Mesenteric fat pad (tissue), 1 donor: ENCODE measurements at regions not wholly inside any gene's neighbourhood (a gene's known extent, or its start where the extent isn't known, plus 50 kb on each side); places are given as distances from the start of the nearest gene placed in this dataset.

ENCODE experiments used
- DNase-seq: peaks from one replicate; pipeline ENCODE4 v3.0.0-alpha.2; 2020; ENCODE audit warnings: low spot score
- donor health status: DM: yes; HTN: yes; CAD: no.

DNA sequence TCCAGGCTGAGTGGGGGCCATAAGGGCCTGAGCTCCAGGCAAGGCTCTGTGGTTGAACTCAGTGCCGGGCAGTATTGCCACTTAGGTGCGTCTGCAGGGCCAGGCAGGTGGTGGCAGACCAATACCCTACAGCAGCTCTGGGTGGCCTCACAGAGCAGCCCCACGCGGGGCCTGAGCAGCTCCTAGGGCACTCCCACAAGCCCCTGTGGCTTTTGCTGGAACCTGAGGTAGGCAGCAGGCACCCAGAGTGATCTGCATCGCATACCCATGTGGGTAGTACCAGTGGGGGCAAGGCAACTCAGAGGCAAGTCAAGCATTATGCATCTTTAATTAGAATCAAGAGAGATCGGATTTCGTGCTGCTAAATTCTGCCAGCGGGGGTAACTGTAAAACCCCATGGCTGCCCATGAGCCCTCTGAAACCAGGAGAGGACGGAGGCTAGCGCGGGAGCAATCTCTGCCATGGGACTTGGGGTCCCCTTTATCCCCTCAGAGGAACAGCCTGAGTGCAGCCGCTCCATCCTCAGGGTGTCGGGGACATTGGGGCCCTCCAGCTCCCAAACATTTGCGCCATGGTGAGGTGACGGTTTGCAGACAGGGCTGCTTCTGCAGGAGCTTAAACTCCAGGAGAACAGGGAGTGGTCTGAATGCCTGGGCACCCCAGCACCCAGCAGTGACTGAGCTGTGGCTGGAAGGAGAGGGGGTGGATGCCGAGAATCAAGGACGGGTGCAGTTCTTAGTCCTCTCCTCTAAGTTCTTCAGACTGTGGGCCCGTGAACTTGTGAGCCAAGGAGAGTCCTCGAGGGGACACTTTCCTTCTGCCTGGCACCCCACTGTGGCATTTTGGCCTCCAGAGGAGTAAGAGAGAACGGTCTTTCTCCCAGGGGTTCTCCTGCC, 62.4 kb upstream of the PCSK6 start:
- DNase-seq, result peak; percentile 68

DNA sequence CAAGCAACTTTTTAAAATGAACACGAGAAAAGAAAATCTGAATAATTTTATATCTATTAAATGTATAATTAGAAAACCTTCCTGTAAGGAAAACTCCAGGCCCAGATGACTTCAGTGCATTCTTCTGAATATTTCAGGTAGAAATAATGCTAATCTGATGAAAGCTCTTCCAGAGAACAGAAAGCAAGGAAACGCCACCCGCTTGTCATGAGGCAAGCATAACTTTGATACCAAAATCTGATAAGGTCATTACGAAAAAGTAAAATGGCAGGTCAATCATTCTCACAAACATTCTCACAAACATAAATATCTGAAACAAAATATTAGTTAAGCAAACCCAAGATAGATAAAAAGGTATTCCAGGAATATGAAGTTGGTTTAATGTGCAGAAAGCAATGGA, 60.6 kb upstream of the PCSK6 start:
- DNase-seq, result no peak

- DNase-seq, result peak; percentile 71
Observed at GRCh38 chr15:101549647-101550046, 60.1 kb upstream of the PCSK6 start.

- DNase-seq, result no peak
Observed at GRCh38 chr15:101547737-101548136, 58.2 kb upstream of the PCSK6 start.

DNA sequence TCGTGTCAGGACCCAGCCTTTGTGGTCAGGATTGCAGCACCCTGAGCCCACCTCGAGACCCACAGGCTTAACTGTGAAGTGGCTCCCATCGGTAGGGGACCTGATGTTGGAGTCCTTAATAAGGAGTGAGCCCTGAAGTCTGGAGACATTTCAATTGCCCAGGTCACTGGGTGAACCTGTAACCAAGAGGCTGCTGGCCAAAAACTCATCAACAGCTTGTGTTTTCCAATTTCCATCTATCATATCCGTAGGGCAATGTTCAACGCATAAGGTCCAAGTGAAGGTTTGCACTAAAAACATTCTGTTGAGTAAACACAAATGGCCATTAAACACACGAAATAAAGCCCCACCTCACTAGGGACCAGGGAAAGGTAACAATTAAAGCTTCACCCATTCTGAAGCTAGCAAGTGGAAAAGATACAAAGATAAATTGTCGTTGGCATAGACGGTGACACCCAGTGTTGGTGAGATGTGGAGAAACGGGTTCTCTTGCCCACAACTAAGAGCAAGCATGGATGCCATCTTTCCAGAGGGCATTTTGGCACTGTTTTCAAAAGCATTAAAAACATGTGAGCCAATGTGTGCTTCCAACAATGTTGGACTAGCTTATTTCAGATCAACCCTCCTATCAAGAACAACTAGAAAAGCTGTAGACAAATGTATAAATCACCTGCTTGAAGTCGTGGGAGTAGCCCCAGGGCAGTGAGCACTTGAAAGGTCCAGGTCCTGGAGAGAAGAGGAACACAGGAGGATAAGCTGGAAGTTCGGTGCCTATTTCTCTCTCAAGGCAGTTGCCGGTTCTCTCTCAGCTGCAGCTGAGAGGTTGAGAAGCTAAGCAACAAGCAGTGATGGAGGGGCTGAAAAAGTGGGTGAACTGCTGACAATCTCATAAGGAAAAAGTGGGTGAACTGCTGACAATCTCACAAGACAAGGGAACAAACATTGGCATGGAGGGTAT, 56.3 kb upstream of the PCSK6 start:
- DNase-seq, result no peak

- DNase-seq, result no peak
Observed at GRCh38 chr15:101544613-101544945, 55.1 kb upstream of the PCSK6 start.

- peak; percentile 79 for DNase-seq
Observed at GRCh38 chr15:101543926-101544612, 54.6 kb upstream of the PCSK6 start.

GRCh38 chr15:101543431-101543830, 53.9 kb upstream of the PCSK6 start:
- peak; percentile 30 for DNase-seq

- DNase-seq, result peak; percentile 72
Observed at GRCh38 chr15:101543026-101543390, 53.5 kb upstream of the PCSK6 start.

GRCh38 chr15:101542306-101543025, 53.0 kb upstream of the PCSK6 start:
- peak; percentile 90 for DNase-seq

DNA sequence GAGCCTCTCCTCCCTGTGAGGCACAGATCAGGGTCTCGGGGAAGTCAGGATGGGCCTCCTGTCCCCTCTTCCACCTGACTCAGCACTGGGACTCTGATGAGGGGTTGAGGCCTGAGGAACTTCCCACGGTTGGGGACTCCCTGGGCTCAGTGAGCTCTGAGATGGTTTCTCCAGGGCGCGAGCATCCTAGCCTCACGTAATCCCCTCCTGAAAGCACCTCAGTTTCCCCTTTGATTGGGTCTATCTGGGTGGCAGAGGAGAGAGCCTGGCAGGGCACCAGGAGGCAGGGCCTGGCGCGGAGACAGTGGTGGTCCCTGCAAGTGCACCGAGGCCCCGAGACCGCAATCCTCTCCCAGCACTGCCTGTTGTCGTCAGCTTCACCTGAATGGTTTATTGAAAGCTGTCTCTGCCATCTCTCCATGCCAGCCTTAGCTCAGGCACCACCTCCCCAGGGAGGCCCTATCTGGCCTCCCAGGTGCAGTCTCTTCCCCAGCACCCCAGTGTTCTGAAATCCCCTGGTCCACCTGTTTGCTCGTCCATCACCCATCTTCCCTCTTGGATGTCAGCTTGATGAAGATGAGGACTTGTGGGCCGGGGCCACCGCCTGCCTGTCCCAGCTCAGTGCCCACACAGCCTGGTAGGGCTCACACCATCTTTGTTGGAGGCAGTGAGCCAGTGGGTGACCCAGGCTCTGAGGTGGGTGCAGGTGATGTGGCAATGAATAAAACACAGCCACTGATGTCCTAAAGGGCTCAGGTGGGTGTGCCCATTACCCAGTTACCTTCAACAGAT, 52.2 kb upstream of the PCSK6 start:
- DNase-seq, result peak; percentile 81

GRCh38 chr15:101540480-101541239, 51.2 kb upstream of the PCSK6 start:
- peak; percentile 73 for DNase-seq

- peak; percentile 62 for DNase-seq
Observed at GRCh38 chr15:101539930-101540329, 50.4 kb upstream of the PCSK6 start.

DNA sequence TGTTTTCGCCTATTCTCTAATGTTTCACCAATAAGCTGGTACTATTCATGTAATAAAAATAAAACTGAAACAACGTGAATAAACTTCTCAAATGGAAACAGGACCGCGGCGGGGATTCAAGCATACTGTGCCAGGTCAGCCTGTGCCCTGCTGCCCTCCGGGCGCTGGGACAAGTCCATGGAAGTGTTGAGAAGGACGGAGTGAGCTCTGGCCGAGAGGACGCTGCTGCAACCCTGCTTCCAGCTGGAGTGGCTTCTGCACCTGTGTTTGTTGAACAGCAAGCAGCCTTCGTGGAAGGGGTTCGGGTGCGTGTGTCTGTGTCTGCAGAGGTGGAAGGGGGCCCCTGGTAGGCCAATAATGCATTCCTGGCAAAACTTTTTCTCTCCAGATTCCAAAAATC, 50.0 kb upstream of the PCSK6 start:
- DNase-seq, result peak; percentile 73
